ENCODE measurements at regions not wholly inside any gene's neighbourhood (a gene's known extent, or its start where the extent isn't known, plus 50 kb on each side); places are given as distances from the start of the nearest gene placed in this dataset.

- no peak for DNase-seq (ENCODE audit: low spot score)
- no peak for TF ChIP-seq CTCF (IDR thresholded peaks at IDR 0.05; ENCODE audit: extremely low read depth, missing control alignments)
These were observed 1268.8 kb downstream of the EPHA7 start for GRCh38 chr6:92150553-92150952.

GRCh38 chr6:92147246-92147645 lies 1272.1 kb downstream of the EPHA7 start:
- DNase-seq (ENCODE audit: low spot score) = no peak
- TF ChIP-seq CTCF (IDR thresholded peaks at IDR 0.05; ENCODE audit: extremely low read depth, missing control alignments) = no peak

GRCh38 chr6:92139601-92140000 lies 1279.8 kb downstream of the EPHA7 start:
- DNase-seq (ENCODE audit: low spot score) = no peak
- TF ChIP-seq CTCF (IDR thresholded peaks at IDR 0.05; ENCODE audit: extremely low read depth, missing control alignments) = no peak

- TF ChIP-seq CTCF (IDR thresholded peaks at IDR 0.05; ENCODE audit: extremely low read depth, missing control alignments) = no peak
- DNase-seq (ENCODE audit: low spot score) = no peak
These were observed 1286.4 kb downstream of the EPHA7 start for GRCh38 chr6:92132957-92133356.

GRCh38 chr6:92132457-92132856 lies 1286.9 kb downstream of the EPHA7 start:
- no peak for DNase-seq (ENCODE audit: low spot score)
- TF ChIP-seq CTCF (IDR thresholded peaks at IDR 0.05; ENCODE audit: extremely low read depth, missing control alignments) = no peak

- DNase-seq (ENCODE audit: low spot score) = no peak
These were observed 1288.4 kb downstream of the EPHA7 start for GRCh38 chr6:92130944-92131343.

GRCh38 chr6:92126983-92127382 lies 1292.4 kb downstream of the EPHA7 start:
- no peak for TF ChIP-seq CTCF (IDR thresholded peaks at IDR 0.05; ENCODE audit: extremely low read depth, missing control alignments)
- no peak for DNase-seq (ENCODE audit: low spot score)

More at GRCh38 chr6:92130944-92131343, 1288.4 kb downstream of the EPHA7 start:
- no peak for TF ChIP-seq CTCF (IDR thresholded peaks at IDR 0.05; ENCODE audit: extremely low read depth, missing control alignments)

All from GM20000 (cell line).